ENCODE measurements at regions not wholly inside any gene's neighbourhood (a gene's known extent, or its start where the extent isn't known, plus 50 kb on each side); places are given as distances from the start of the nearest gene placed in this dataset.

GRCh38 chr11:104462341-104462740 is 298.4 kb upstream of the PDGFD start:
- Histone ChIP-seq H3K9me3 (no peaks in the 10 kb centered on the region), H3K4me3 (no peak overlapping the region), H3K27ac (no peak overlapping the region), H3K27me3 (no peaks in the 10 kb centered on the region), H3K4me1 (no peaks in the 10 kb centered on the region), H3K36me3 (no peaks in the 10 kb centered on the region)
- ATAC-seq (peak; percentile 51 to 66), DNase-seq (peak; percentile 6 to 19)
- intact Hi-C loops (cut with DNase I; ENCODE audit: low total_unique reads) (no loop called here), in situ Hi-C loops (cut with MboI; ENCODE audit: low sequenced_read_pairs in 4 of 4) (no loop called here)
- TF ChIP-seq POLR2A (IDR thresholded peaks at IDR 0.05) = no peak
- no peak for TF ChIP-seq CTCF (IDR thresholded peaks at IDR 0.05 in 4 of 5, conservative IDR thresholded peaks at IDR 0.05 in 1 of 5)

- no peak overlapping the region for H3K4me3 ChIP-seq
- no peak overlapping the region for H3K27ac ChIP-seq
- H3K4me1 ChIP-seq = no peaks in the 10 kb centered on the region
- ATAC-seq (no peak), DNase-seq (no peak)
- intact Hi-C loops (cut with DNase I; ENCODE audit: low total_unique reads) (no loop called here), in situ Hi-C loops (cut with MboI; ENCODE audit: low sequenced_read_pairs in 4 of 4) (no loop called here)
- no peaks in the 10 kb centered on the region for H3K36me3 ChIP-seq
- TF ChIP-seq CTCF (IDR thresholded peaks at IDR 0.05 in 4 of 5, conservative IDR thresholded peaks at IDR 0.05 in 1 of 5) = no peak
- no peak for TF ChIP-seq POLR2A (IDR thresholded peaks at IDR 0.05)
- no peaks in the 10 kb centered on the region for H3K27me3 ChIP-seq
- H3K9me3 ChIP-seq = no peaks in the 10 kb centered on the region
These were observed 287.4 kb upstream of the PDGFD start for GRCh38 chr11:104451197-104451893.

- Histone ChIP-seq H3K4me3 (no peak overlapping the region), H3K27me3 (no peaks in the 10 kb centered on the region), H3K4me1 (no peaks in the 10 kb centered on the region), H3K27ac (no peak overlapping the region), H3K9me3 (no peaks in the 10 kb centered on the region), H3K36me3 (no peaks in the 10 kb centered on the region)
- intact Hi-C loops (cut with DNase I; ENCODE audit: low total_unique reads) (no loop called here), in situ Hi-C loops (cut with MboI; ENCODE audit: low sequenced_read_pairs in 4 of 4) (no loop called here)
- DNase-seq (no peak), ATAC-seq (no peak)
- TF ChIP-seq CTCF (IDR thresholded peaks at IDR 0.05 in 4 of 5, conservative IDR thresholded peaks at IDR 0.05 in 1 of 5) = no peak
- no peak for TF ChIP-seq POLR2A (IDR thresholded peaks at IDR 0.05)
These were observed 279.4 kb upstream of the PDGFD start for GRCh38 chr11:104443387-104443786.

GRCh38 chr11:104442321-104442720 is 278.4 kb upstream of the PDGFD start:
- in situ Hi-C loops (cut with MboI; ENCODE audit: low sequenced_read_pairs in 4 of 4) = no loop called here
- Histone ChIP-seq H3K36me3 (no peaks in the 10 kb centered on the region), H3K4me1 (no peaks in the 10 kb centered on the region), H3K27me3 (no peaks in the 10 kb centered on the region), H3K27ac (no peak overlapping the region), H3K4me3 (no peak overlapping the region), H3K9me3 (no peaks in the 10 kb centered on the region)
- DNase-seq (no peak), ATAC-seq (no peak)
- intact Hi-C loops (cut with DNase I; ENCODE audit: low total_unique reads) = no loop called here
- no peak for TF ChIP-seq POLR2A (IDR thresholded peaks at IDR 0.05)
- TF ChIP-seq CTCF (IDR thresholded peaks at IDR 0.05 in 4 of 5, conservative IDR thresholded peaks at IDR 0.05 in 1 of 5) = no peak

DNA sequence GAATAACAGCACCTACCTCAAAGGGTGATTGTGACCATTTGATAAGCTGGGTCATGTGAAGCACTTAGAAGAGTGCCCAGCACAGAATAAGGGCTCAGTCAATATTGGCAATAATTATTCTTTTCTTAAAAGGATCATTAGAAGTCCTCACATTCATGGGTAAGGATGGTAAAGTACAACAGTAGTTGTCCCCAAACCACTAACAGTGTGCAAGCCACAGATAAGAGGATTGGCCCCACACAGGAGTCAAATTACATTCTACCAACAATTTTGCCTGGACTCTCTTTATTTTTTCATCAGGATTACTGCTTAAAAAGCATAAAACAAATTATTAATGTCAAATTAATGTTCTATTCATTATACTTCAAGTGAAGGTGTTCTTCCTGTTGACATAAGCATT is 271.5 kb upstream of the PDGFD start:
- no peaks in the 10 kb centered on the region for H3K4me1 ChIP-seq
- DNase-seq = no peak
- intact Hi-C loops (cut with DNase I; ENCODE audit: low total_unique reads) = no loop called here
- H3K36me3 ChIP-seq = no peaks in the 10 kb centered on the region
- H3K4me3 ChIP-seq = no peak overlapping the region
- no peaks in the 10 kb centered on the region for H3K27me3 ChIP-seq
- no peak for TF ChIP-seq CTCF (IDR thresholded peaks at IDR 0.05 in 4 of 5, conservative IDR thresholded peaks at IDR 0.05 in 1 of 5)
- TF ChIP-seq POLR2A (IDR thresholded peaks at IDR 0.05) = no peak
- H3K27ac ChIP-seq = no peak overlapping the region
- no peaks in the 10 kb centered on the region for H3K9me3 ChIP-seq
- in situ Hi-C loops (cut with MboI; ENCODE audit: low sequenced_read_pairs in 4 of 4) = no loop called here
- no peak for ATAC-seq
